GM12865 (cell line): ENCODE measurements at regions not wholly inside any gene's neighbourhood (a gene's known extent, or its start where the extent isn't known, plus 50 kb on each side); places are given as distances from the start of the nearest gene placed in this dataset.
A peak's percentile ranks its signal among the peaks of the same experiment; 100 is the strongest.

Experiments used
- DNase-seq: peaks from one replicate; pipeline ENCODE4 v3.0.0; 2010; ENCODE audit warnings: low read depth
- H3K4me3 ChIP-seq: 2 replicates; pipeline ENCODE4 v1.5.1; 2011; ENCODE audit warnings: mild to moderate bottlenecking, low read depth, low read length, control low read depth
- TF ChIP-seq, protein P1 (sequence below): IDR thresholded peaks from 2 replicates; pipeline ENCODE4 v1.5.1; 2011; ENCODE audit warnings: low read length, control low read depth, low read depth, inconsistent platforms; ENCODE audit not compliant: insufficient read depth; ENCODE audit errors: missing control alignments

GRCh38 chr2:120552800-120553481 lies 182.7 kb upstream of the GLI2 start:
- peak; percentile 17 for DNase-seq
- no peak overlapping the region for H3K4me3 ChIP-seq
- TF ChIP-seq, protein P1, sequence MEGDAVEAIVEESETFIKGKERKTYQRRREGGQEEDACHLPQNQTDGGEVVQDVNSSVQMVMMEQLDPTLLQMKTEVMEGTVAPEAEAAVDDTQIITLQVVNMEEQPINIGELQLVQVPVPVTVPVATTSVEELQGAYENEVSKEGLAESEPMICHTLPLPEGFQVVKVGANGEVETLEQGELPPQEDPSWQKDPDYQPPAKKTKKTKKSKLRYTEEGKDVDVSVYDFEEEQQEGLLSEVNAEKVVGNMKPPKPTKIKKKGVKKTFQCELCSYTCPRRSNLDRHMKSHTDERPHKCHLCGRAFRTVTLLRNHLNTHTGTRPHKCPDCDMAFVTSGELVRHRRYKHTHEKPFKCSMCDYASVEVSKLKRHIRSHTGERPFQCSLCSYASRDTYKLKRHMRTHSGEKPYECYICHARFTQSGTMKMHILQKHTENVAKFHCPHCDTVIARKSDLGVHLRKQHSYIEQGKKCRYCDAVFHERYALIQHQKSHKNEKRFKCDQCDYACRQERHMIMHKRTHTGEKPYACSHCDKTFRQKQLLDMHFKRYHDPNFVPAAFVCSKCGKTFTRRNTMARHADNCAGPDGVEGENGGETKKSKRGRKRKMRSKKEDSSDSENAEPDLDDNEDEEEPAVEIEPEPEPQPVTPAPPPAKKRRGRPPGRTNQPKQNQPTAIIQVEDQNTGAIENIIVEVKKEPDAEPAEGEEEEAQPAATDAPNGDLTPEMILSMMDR: peak; percentile 34

GRCh38 chr2:120554625-120555032 lies 181.0 kb upstream of the GLI2 start:
- no peak for DNase-seq
- no peak overlapping the region for H3K4me3 ChIP-seq
- TF ChIP-seq, protein P1: no peak

- H3K4me3 ChIP-seq: no peak overlapping the region
- DNase-seq: no peak
- TF ChIP-seq, protein P1: no peak
These were observed 180.6 kb upstream of the GLI2 start for GRCh38 chr2:120555092-120555491.

DNA sequence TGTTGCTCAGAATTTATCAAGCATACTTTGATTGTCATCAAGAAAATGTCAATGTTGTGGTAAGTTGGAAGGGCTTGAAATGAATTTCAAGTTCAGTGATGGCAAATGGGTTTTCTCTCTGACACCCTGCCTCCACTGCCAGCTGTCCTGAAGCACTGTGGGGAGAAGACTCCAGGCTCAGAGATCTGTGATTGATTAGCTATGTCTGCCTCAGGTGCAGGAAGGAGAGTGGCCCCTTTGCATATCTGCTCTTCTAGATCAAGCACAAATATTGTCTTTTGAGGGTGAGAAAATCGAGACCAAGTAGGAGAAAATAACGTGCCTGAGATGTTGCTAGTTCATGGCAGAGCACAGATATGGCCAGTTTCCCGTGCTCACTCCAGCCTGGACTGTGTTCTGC lies 178.8 kb upstream of the GLI2 start:
- TF ChIP-seq, protein P1: no peak
- DNase-seq: peak; percentile 11
- no peak overlapping the region for H3K4me3 ChIP-seq

- TF ChIP-seq, protein P1: no peak
- DNase-seq: no peak
- no peak overlapping the region for H3K4me3 ChIP-seq
These were observed 176.8 kb upstream of the GLI2 start for GRCh38 chr2:120558847-120559246.

DNA sequence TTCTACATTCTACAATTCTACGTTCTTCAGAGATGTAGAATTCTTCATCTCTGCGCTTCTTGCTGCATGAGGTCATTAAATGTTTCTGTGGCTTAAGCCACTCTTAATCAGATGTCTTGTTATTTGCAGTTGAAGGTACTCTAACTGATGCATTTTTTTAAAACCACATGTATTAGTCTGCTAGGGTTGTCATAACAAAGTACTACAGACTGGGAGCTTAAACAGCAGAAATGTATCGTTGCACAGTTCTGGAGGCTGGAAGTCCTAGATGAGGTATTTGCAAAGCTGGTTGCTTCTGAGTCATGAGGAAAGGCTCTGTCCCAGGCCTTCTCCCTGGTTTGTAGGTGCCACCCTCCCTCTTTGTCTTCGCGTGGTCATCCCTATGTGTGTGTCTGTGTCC lies 176.3 kb upstream of the GLI2 start:
- TF ChIP-seq, protein P1: no peak
- no peak for DNase-seq
- no peak overlapping the region for H3K4me3 ChIP-seq

- TF ChIP-seq, protein P1: no peak
- no peak overlapping the region for H3K4me3 ChIP-seq
- no peak for DNase-seq
These were observed 175.3 kb upstream of the GLI2 start for GRCh38 chr2:120560330-120560729.
